Stimulated activated CD8-positive, alpha-beta memory T cell treated with anti-CD3 and anti-CD28 coated beads, Interleukin-15, amount 100 ng/mL, for 1 hour (primary cell): ENCODE measurements at regions not wholly inside any gene's neighbourhood (a gene's known extent, or its start where the extent isn't known, plus 50 kb on each side); places are given as distances from the start of the nearest gene placed in this dataset.

ENCODE experiments used
- DNase-seq: peaks from one replicate; pipeline ENCODE4 v3.0.0-alpha.2; 2020; ENCODE audit warnings: low read depth

- DNase-seq, result no peak
Measured at GRCh38 chr11:80515097-80515496, 1074.3 kb upstream of the TENM4 start.

GRCh38 chr11:80512491-80512890, 1071.7 kb upstream of the TENM4 start:
- no peak for DNase-seq

GRCh38 chr11:80505771-80506170, 1064.9 kb upstream of the TENM4 start:
- no peak for DNase-seq

GRCh38 chr11:80503990-80504389, 1063.2 kb upstream of the TENM4 start:
- DNase-seq, result no peak

GRCh38 chr11:80502511-80502910, 1061.7 kb upstream of the TENM4 start:
- DNase-seq, result no peak

- DNase-seq, result no peak
Measured at GRCh38 chr11:80495116-80495515, 1054.3 kb upstream of the TENM4 start.

- DNase-seq, result no peak
Measured at GRCh38 chr11:80487952-80488351, 1047.1 kb upstream of the TENM4 start.

- DNase-seq, result no peak
Measured at GRCh38 chr11:80486678-80487077, 1045.8 kb upstream of the TENM4 start.

- DNase-seq, result no peak
Measured at GRCh38 chr11:80477178-80477577, 1036.3 kb upstream of the TENM4 start.

- DNase-seq, result no peak
Measured at GRCh38 chr11:80473562-80473961, 1032.7 kb upstream of the TENM4 start.

GRCh38 chr11:80469871-80470270, 1029.0 kb upstream of the TENM4 start:
- no peak for DNase-seq

GRCh38 chr11:80466570-80466969, 1025.7 kb upstream of the TENM4 start:
- no peak for DNase-seq

GRCh38 chr11:80462211-80462610, 1021.4 kb upstream of the TENM4 start:
- DNase-seq, result no peak

- DNase-seq, result no peak
Measured at GRCh38 chr11:80458376-80458775, 1017.5 kb upstream of the TENM4 start.

GRCh38 chr11:80457823-80458222, 1017.0 kb upstream of the TENM4 start:
- no peak for DNase-seq

- no peak for DNase-seq
Measured at GRCh38 chr11:80455818-80456217, 1015.0 kb upstream of the TENM4 start.

- DNase-seq, result no peak
Measured at GRCh38 chr11:80451105-80451504, 1010.3 kb upstream of the TENM4 start.

GRCh38 chr11:80448709-80449108, 1007.9 kb upstream of the TENM4 start:
- no peak for DNase-seq

- no peak for DNase-seq
Measured at GRCh38 chr11:80443177-80443576, 1002.3 kb upstream of the TENM4 start.

- DNase-seq, result no peak
Measured at GRCh38 chr11:80441821-80442220, 1001.0 kb upstream of the TENM4 start.

GRCh38 chr11:80440835-80441234, 1000.0 kb upstream of the TENM4 start:
- DNase-seq, result no peak

GRCh38 chr11:80436547-80436946, 995.7 kb upstream of the TENM4 start:
- no peak for DNase-seq

GRCh38 chr11:80435345-80435744, 994.5 kb upstream of the TENM4 start:
- DNase-seq, result no peak

- no peak for DNase-seq
Measured at GRCh38 chr11:80432057-80432456, 991.2 kb upstream of the TENM4 start.
